Fibroblast of villous mesenchyme (primary cell): ENCODE measurements at regions not wholly inside any gene's neighbourhood (a gene's known extent, or its start where the extent isn't known, plus 50 kb on each side); places are given as distances from the start of the nearest gene placed in this dataset.

ENCODE experiments used
- DNase-seq: peaks from one replicate; pipeline ENCODE4 v3.0.0-alpha.2; 2010; ENCODE audit warnings: low read depth
- H3K4me3 ChIP-seq: 2 replicates; pipeline ENCODE4 v1.5.1; 2011; ENCODE audit warnings: low read depth, mild to moderate bottlenecking, low read length
- CTCF ChIP-seq: IDR thresholded peaks from 2 replicates; pipeline ENCODE4 v1.5.1; 2012; ENCODE audit warnings: low read depth, mild to moderate bottlenecking, low read length; ENCODE audit not compliant: insufficient read depth

- no peak for DNase-seq
- no peak for TF ChIP-seq CTCF
- no peak overlapping the region for H3K4me3 ChIP-seq
These were observed 149.5 kb downstream of the CXCL12 start for GRCh38 chr10:44235363-44235762.

GRCh38 chr10:44234483-44234875, 150.4 kb downstream of the CXCL12 start:
- no peak overlapping the region for H3K4me3 ChIP-seq
- no peak for DNase-seq
- TF ChIP-seq CTCF = no peak

- H3K4me3 ChIP-seq = no peak overlapping the region
- peak; percentile 50 for DNase-seq
- TF ChIP-seq CTCF = no peak
These were observed 151.1 kb downstream of the CXCL12 start for GRCh38 chr10:44233561-44234482.

- H3K4me3 ChIP-seq = no peak overlapping the region
- no peak for TF ChIP-seq CTCF
- DNase-seq = no peak
These were observed 167.6 kb downstream of the CXCL12 start for GRCh38 chr10:44217274-44217820.

GRCh38 chr10:44216073-44216472, 168.8 kb downstream of the CXCL12 start:
- DNase-seq = no peak
- H3K4me3 ChIP-seq = no peak overlapping the region
- TF ChIP-seq CTCF = no peak

- no peak for DNase-seq
- H3K4me3 ChIP-seq = no peak overlapping the region
- TF ChIP-seq CTCF = no peak
These were observed 175.1 kb downstream of the CXCL12 start for GRCh38 chr10:44209811-44210210.
